ENCODE measurements at regions not wholly inside any gene's neighbourhood (a gene's known extent, or its start where the extent isn't known, plus 50 kb on each side); places are given as distances from the start of the nearest gene placed in this dataset.

DNA sequence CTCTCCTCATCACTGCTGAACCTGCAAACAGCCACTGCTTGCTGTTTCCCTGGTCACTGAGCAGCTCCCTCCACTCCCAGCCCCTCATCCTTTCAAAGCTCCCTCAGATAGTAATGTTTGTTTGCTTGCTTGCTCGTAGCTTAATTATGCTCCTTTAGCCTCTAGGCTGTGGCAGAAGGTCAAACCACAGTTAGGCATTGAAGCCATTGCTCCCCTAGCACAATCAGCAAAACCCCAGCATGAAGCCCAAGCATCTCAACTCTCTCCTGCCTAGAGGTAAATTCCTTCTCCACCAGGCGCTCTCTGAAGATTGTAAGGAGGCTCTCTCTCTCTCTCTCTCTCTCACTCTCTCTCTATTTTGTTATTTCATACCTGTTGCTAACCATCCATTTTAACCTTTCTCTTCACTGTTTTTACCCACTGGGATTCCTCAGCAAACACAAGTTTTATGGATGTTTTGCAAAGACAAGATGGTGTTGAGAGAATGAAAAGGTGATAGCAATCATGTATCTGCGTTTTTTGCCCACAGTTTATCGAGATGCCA lies 135.9 kb upstream of the HNRNPA3 start:
- TF ChIP-seq, protein P1, sequence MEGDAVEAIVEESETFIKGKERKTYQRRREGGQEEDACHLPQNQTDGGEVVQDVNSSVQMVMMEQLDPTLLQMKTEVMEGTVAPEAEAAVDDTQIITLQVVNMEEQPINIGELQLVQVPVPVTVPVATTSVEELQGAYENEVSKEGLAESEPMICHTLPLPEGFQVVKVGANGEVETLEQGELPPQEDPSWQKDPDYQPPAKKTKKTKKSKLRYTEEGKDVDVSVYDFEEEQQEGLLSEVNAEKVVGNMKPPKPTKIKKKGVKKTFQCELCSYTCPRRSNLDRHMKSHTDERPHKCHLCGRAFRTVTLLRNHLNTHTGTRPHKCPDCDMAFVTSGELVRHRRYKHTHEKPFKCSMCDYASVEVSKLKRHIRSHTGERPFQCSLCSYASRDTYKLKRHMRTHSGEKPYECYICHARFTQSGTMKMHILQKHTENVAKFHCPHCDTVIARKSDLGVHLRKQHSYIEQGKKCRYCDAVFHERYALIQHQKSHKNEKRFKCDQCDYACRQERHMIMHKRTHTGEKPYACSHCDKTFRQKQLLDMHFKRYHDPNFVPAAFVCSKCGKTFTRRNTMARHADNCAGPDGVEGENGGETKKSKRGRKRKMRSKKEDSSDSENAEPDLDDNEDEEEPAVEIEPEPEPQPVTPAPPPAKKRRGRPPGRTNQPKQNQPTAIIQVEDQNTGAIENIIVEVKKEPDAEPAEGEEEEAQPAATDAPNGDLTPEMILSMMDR (IDR thresholded peaks at IDR 0.05; ENCODE audit: insufficient read depth, low read length, poor library complexity, severe bottlenecking): no peak
- no peak for DNase-seq (ENCODE audit: extremely low read depth, insufficient read length)
- H3K27me3 ChIP-seq (replicated peaks; ENCODE audit: control insufficient read depth, insufficient read depth, low read length): no peaks in the 10 kb centered on the region

DNA sequence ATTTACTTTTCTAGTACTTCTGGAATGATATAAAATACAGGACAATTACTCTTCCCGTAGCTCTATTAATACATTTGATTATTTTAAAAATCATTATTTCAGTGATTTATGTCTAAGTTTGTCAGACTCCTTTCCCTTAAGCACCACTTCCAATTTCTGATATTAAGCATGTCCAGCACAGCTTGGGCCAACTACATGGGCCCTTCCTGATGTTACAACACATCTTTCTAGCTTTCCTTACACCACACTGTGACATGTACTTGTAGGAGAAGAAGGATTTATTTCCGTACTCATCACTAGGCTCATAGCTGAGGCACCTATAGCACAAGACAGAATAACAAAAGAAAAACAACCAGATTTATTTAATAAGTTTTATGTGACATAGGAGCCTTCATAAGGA lies 134.8 kb upstream of the HNRNPA3 start:
- Histone ChIP-seq H3K27me3 (replicated peaks; ENCODE audit: control insufficient read depth, insufficient read depth, low read length) (no peaks in the 10 kb centered on the region), H3K36me3 (ENCODE audit: control insufficient read depth, insufficient read depth, low read length) (no peaks in the 10 kb centered on the region), H3K4me3 (replicated peaks; ENCODE audit: low read depth, low read length) (no peak overlapping the region)
- no peak for DNase-seq (ENCODE audit: extremely low read depth, insufficient read length)
- TF ChIP-seq, protein P1 (IDR thresholded peaks at IDR 0.05; ENCODE audit: insufficient read depth, low read length, poor library complexity, severe bottlenecking): no peak

More for the DNA sequence above, 135.9 kb upstream of the HNRNPA3 start:
- H3K4me3 ChIP-seq (replicated peaks; ENCODE audit: low read depth, low read length): no peak overlapping the region
- H3K36me3 ChIP-seq (ENCODE audit: control insufficient read depth, insufficient read depth, low read length): no peaks in the 10 kb centered on the region

DNA sequence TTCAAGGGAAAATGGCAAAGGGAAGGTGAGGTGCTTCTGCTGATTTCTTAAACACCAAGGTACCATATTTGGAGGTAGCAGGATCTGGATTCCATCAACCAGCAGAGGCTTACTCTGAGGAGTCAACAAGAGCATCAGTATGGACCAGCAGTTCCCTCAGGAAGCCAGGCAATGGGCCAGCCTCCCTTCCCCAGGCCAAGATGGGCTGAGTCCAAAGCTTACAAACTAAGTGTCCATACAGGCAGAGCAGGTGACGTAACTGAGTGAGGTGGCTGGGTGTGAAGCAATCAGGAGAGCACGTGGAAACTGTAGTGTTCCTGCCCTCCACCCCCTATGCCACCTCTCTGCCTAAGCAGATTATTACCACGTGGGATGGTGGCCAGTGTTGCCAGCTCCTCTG lies 134.2 kb upstream of the HNRNPA3 start:
- TF ChIP-seq, protein P1 (IDR thresholded peaks at IDR 0.05; ENCODE audit: insufficient read depth, low read length, poor library complexity, severe bottlenecking): no peak
- H3K27me3 ChIP-seq (replicated peaks; ENCODE audit: control insufficient read depth, insufficient read depth, low read length): no peaks in the 10 kb centered on the region
- no peak for DNase-seq (ENCODE audit: extremely low read depth, insufficient read length)
- H3K36me3 ChIP-seq (ENCODE audit: control insufficient read depth, insufficient read depth, low read length): no peaks in the 10 kb centered on the region
- H3K4me3 ChIP-seq (replicated peaks; ENCODE audit: low read depth, low read length): no peak overlapping the region

DNA sequence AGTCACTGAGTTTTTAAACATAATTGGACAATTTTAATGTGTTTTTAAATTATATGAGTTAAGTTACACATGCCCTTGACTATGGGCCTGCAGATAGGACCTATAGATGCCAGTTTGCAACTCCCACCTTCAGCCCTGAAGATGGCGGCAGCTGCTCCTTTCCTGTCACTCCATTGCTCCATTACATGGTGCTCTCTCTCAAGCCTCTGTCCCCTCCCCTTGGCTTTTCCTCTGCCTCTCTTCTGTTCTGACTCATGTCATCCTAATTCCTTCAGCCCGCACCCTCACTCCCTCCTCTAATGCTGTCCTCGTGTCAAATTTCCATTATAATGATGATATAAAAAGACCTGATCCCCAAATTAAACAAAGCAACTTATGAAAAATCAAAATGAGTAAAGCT lies 133.7 kb upstream of the HNRNPA3 start:
- Histone ChIP-seq H3K36me3 (ENCODE audit: control insufficient read depth, insufficient read depth, low read length) (no peaks in the 10 kb centered on the region), H3K27me3 (replicated peaks; ENCODE audit: control insufficient read depth, insufficient read depth, low read length) (no peaks in the 10 kb centered on the region), H3K4me3 (replicated peaks; ENCODE audit: low read depth, low read length) (no peak overlapping the region)
- DNase-seq (ENCODE audit: extremely low read depth, insufficient read length): no peak
- TF ChIP-seq, protein P1 (IDR thresholded peaks at IDR 0.05; ENCODE audit: insufficient read depth, low read length, poor library complexity, severe bottlenecking): no peak

DNA sequence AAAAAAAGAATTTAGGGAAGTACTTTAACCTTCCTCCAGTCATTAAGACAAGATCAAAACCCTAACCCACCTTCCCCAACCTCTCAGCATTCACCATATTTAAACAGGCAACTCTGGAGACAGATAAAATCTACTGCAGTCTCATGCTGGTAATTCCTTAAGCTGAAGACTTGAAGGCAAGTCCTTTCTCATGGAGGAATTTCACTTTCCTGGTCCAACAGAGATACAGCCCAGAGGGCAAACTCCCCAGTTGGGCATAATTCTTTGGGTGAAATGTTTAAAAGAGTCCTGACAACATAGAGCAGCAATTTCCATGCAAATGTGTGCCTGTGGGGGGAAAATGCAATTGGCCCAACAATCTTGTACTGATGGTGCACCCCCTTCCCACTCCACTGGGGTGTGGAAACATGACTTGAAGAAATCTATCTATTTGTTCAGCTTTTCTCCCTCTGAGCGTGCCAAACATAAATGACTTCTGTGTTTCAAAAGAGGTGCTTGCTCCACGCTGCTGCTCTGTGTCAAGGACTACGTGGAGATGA lies 131.8 kb upstream of the HNRNPA3 start:
- DNase-seq (ENCODE audit: extremely low read depth, insufficient read length): no peak
- Histone ChIP-seq H3K4me3 (replicated peaks; ENCODE audit: low read depth, low read length) (no peak overlapping the region), H3K27me3 (replicated peaks; ENCODE audit: control insufficient read depth, insufficient read depth, low read length) (no peaks in the 10 kb centered on the region), H3K36me3 (ENCODE audit: control insufficient read depth, insufficient read depth, low read length) (no peaks in the 10 kb centered on the region)
- TF ChIP-seq, protein P1 (IDR thresholded peaks at IDR 0.05; ENCODE audit: insufficient read depth, low read length, poor library complexity, severe bottlenecking): no peak

DNA sequence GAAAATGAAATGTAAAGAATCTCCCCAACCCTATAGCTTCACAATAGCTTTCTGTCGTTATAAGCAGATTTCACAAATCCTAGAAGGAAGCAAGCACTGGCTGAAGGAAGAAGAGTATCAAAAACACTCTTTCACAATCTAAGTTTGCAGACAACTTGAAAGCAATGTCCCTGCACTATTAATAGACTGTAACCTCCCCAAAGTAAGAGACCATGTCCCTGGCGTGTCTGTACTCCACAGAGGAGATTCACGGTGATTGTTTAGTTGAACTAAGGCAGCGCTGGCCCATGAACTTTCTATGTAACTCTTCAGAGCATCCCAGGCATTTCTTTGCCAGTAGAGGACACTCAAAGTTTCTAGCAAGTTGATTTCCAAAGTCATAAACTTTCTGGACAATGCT lies 128.0 kb upstream of the HNRNPA3 start:
- TF ChIP-seq, protein P1 (IDR thresholded peaks at IDR 0.05; ENCODE audit: insufficient read depth, low read length, poor library complexity, severe bottlenecking): no peak
- Histone ChIP-seq H3K36me3 (ENCODE audit: control insufficient read depth, insufficient read depth, low read length) (no peaks in the 10 kb centered on the region), H3K27me3 (replicated peaks; ENCODE audit: control insufficient read depth, insufficient read depth, low read length) (no peaks in the 10 kb centered on the region; the same call in 1 of the 2 replicates), H3K4me3 (replicated peaks; ENCODE audit: low read depth, low read length) (no peak overlapping the region)
- DNase-seq (ENCODE audit: extremely low read depth, insufficient read length): no peak

Measured in GM06990 (cell line).